Neuronal stem cell (in vitro differentiated cells): ENCODE measurements at regions not wholly inside any gene's neighbourhood (a gene's known extent, or its start where the extent isn't known, plus 50 kb on each side); places are given as distances from the start of the nearest gene placed in this dataset.

Experiments
- DNase-seq: peaks from one replicate; pipeline ENCODE4 v3.0.0-alpha.2; 2013; ENCODE audit warnings: low spot score
- H2AFZ ChIP-seq: one replicate; pipeline ENCODE4 v1.6.1; 2013; ENCODE audit warnings: mild to moderate bottlenecking, low read length, inconsistent platforms
- H2AK5ac ChIP-seq: 2 replicates; pipeline ENCODE4 v1.6.1; 2013; ENCODE audit warnings: low read depth, mild to moderate bottlenecking, inconsistent platforms, low read length, moderate library complexity, mixed read lengths
- H2BK120ac ChIP-seq: 2 replicates; pipeline ENCODE4 v1.6.1; 2013; ENCODE audit warnings: low read depth, mild to moderate bottlenecking, inconsistent platforms, low read length, moderate library complexity, mixed read lengths
- H2BK12ac ChIP-seq: one replicate; pipeline ENCODE4 v1.6.1; 2013; ENCODE audit warnings: low read length, inconsistent platforms
- H2BK15ac ChIP-seq: 2 replicates; pipeline ENCODE4 v1.6.1; 2013; ENCODE audit warnings: mild to moderate bottlenecking, low read length, inconsistent platforms, mixed read lengths
- H2BK5ac ChIP-seq: one replicate; pipeline ENCODE4 v1.6.1; 2013; ENCODE audit warnings: inconsistent platforms, mild to moderate bottlenecking, low read length, moderate library complexity
- H3K14ac ChIP-seq: one replicate; pipeline ENCODE4 v1.6.1; 2013; ENCODE audit warnings: low read length, inconsistent platforms
- H3K18ac ChIP-seq: 2 replicates; pipeline ENCODE4 v1.6.1; 2013; ENCODE audit warnings: low read length, inconsistent platforms
- H3K23ac ChIP-seq: 2 replicates; pipeline ENCODE4 v1.6.1; 2013; ENCODE audit warnings: low read depth, mild to moderate bottlenecking, mixed read lengths, low read length, inconsistent platforms; ENCODE audit not compliant: poor library complexity
- H3K27ac ChIP-seq: replicated peaks from 3 replicates; pipeline ENCODE4 v1.5.1; 2013; ENCODE audit warnings: low read length, inconsistent platforms
- H3K27me3 ChIP-seq, 3 experiments: 2 replicates each; pipeline ENCODE4 v1.6.1; 2013; ENCODE audit warnings: low read length in 3 of 3, mild to moderate bottlenecking in 2 of 3, inconsistent platforms in 1 of 3, low read depth in 1 of 3, mixed read lengths in 1 of 3, moderate library complexity in 1 of 3; ENCODE audit not compliant: control insufficient read depth in 3 of 3, insufficient read depth in 3 of 3
- H3K36me3 ChIP-seq, 2 donors: replicated peaks in 1 of 2; 2 replicates each; pipeline ENCODE4 v1.6.1; 2013; ENCODE audit warnings: low read length in 2 of 2; ENCODE audit not compliant: control insufficient read depth in 2 of 2, insufficient read depth in 2 of 2
- H3K4ac ChIP-seq: 2 replicates; pipeline ENCODE4 v1.6.1; 2013; ENCODE audit warnings: inconsistent platforms, mild to moderate bottlenecking, low read length, moderate library complexity
- H3K4me1 ChIP-seq, 2 donors: 1 replicate in 1 of 2; 2 replicates in 1 of 2; pipeline ENCODE4 v1.6.1; 2013; ENCODE audit warnings: low read length in 2 of 2, low read depth in 1 of 2; ENCODE audit not compliant: control insufficient read depth in 2 of 2, insufficient read depth in 1 of 2
- H3K4me2 ChIP-seq: one replicate; pipeline ENCODE4 v1.6.1; 2013; ENCODE audit warnings: mild to moderate bottlenecking, low read length, inconsistent platforms; ENCODE audit not compliant: insufficient read depth, poor library complexity, severe bottlenecking
- H3K4me3 ChIP-seq, 2 donors: 2 replicates each; pipeline ENCODE4 v1.5.1; 2013; ENCODE audit warnings: low read length in 2 of 2, mild to moderate bottlenecking in 2 of 2, inconsistent platforms in 1 of 2, moderate library complexity in 1 of 2
- H3K79me1 ChIP-seq: one replicate; pipeline ENCODE4 v1.6.1; 2013; ENCODE audit warnings: low read depth, mild to moderate bottlenecking, inconsistent platforms, low read length, moderate library complexity
- H3K9ac ChIP-seq: one replicate; pipeline ENCODE4 v1.6.1; 2013; ENCODE audit warnings: mild to moderate bottlenecking, low read depth, low read length, inconsistent platforms; ENCODE audit not compliant: poor library complexity
- H3K9me3 ChIP-seq, 2 donors: replicated peaks in 1 of 2; 2 replicates each; pipeline versions ENCODE3 to v1.6.1; 2013; ENCODE audit warnings: low read length in 2 of 2, mild to moderate bottlenecking in 2 of 2, inconsistent platforms in 1 of 2, low read depth in 1 of 2, mixed read lengths in 1 of 2, moderate library complexity in 1 of 2; ENCODE audit not compliant: control insufficient read depth in 2 of 2, insufficient read depth in 1 of 2
- H4K8ac ChIP-seq: one replicate; pipeline ENCODE4 v1.6.1; 2013; ENCODE audit warnings: low read depth, mild to moderate bottlenecking, inconsistent platforms, low read length, moderate library complexity
- H4K91ac ChIP-seq: one replicate; pipeline ENCODE4 v1.6.1; 2013; ENCODE audit warnings: low read length, low read depth, mild to moderate bottlenecking, inconsistent platforms; ENCODE audit not compliant: poor library complexity
- WGBS, 2 donors: extraction: QIAGEN DNeasy Blood & Tissue Kit; methylation state at CpG; one replicate each; pipeline ENCODE4 v1.1.7; 2013; ENCODE audit warnings: missing lambda C conversion rate in 2 of 2, mixed read lengths in 1 of 2; ENCODE audit not compliant: insufficient read length in 2 of 2, insufficient replicate concordance in 1 of 2; ENCODE audit errors: extremely low coverage in 2 of 2; 5-methylcytosine and 5-hydroxymethylcytosine counted together

GRCh38 chr4:135191596-135191995, 990.0 kb upstream of the PABPC4L start:
- H3K4me2 ChIP-seq, result no peak overlapping the region
- H2AK5ac ChIP-seq, result no peak overlapping the region
- H2BK12ac ChIP-seq, result no peak overlapping the region
- H4K91ac ChIP-seq, result no peak overlapping the region
- H3K4me1 ChIP-seq, result peaks cover 0 to 4% of the 10 kb centered on the region in 2 donors
- no peak overlapping the region for H4K8ac ChIP-seq
- H3K4ac ChIP-seq, result no peak overlapping the region
- DNase-seq, result no peak
- H3K27ac ChIP-seq, result no peak overlapping the region
- H3K27me3 ChIP-seq, result no peaks in the 10 kb centered on the region
- no peaks in the 10 kb centered on the region for H3K79me1 ChIP-seq
- no peak overlapping the region for H2AFZ ChIP-seq
- no peaks in the 10 kb centered on the region for H3K36me3 ChIP-seq
- H3K23ac ChIP-seq, result no peak overlapping the region
- H3K9ac ChIP-seq, result no peak overlapping the region
- no peaks in the 10 kb centered on the region for H3K9me3 ChIP-seq
- WGBS, 2 donors, result no CpG with 5 or more reads among the region's 1 CpG
- no peak overlapping the region for H2BK5ac ChIP-seq
- H3K14ac ChIP-seq, result no peak overlapping the region
- no peak overlapping the region for H3K18ac ChIP-seq
- no peak overlapping the region for H2BK120ac ChIP-seq
- H2BK15ac ChIP-seq, result no peak overlapping the region
- H3K4me3 ChIP-seq, result no peak overlapping the region

GRCh38 chr4:135186002-135186401, 984.4 kb upstream of the PABPC4L start:
- Histone ChIP-seq H3K4me1 (peaks cover 3 to 12% of the 10 kb centered on the region in 2 donors), H2BK120ac (no peak overlapping the region), H3K18ac (no peak overlapping the region), H2AFZ (peak overlapping the region; percentile 71), H3K4ac (no peak overlapping the region), H3K36me3 (no peaks in the 10 kb centered on the region), H3K4me2 (no peak overlapping the region), H2BK12ac (no peak overlapping the region), H3K14ac (no peak overlapping the region), H3K23ac (no peak overlapping the region), H2BK15ac (no peak overlapping the region), H3K27ac (no peak overlapping the region), H3K79me1 (no peaks in the 10 kb centered on the region), H4K8ac (no peak overlapping the region), H2AK5ac (no peak overlapping the region), H3K27me3 (no peaks in the 10 kb centered on the region), H3K4me3 (no peak overlapping the region), H3K9me3 (no peaks in the 10 kb centered on the region), H3K9ac (no peak overlapping the region), H2BK5ac (no peak overlapping the region), H4K91ac (no peak overlapping the region)
- DNase-seq, result no peak
- no CpG with 5 or more reads among the region's 3 CpGs for WGBS, 2 donors

GRCh38 chr4:135185256-135185655, 983.7 kb upstream of the PABPC4L start:
- Histone ChIP-seq H2BK12ac (no peak overlapping the region), H3K14ac (no peak overlapping the region), H2BK5ac (no peak overlapping the region)

GRCh38 chr4:135184715-135185114, 983.1 kb upstream of the PABPC4L start:
- no peak overlapping the region for H3K27ac ChIP-seq
- no peak for DNase-seq
- H3K14ac ChIP-seq, result no peak overlapping the region

More at GRCh38 chr4:135185256-135185655, 983.7 kb upstream of the PABPC4L start:
- Histone ChIP-seq H2BK120ac (no peak overlapping the region), H3K9me3 (no peaks in the 10 kb centered on the region), H4K91ac (no peak overlapping the region), H3K79me1 (no peaks in the 10 kb centered on the region), H2AFZ (peak overlapping the region; percentile 24), H3K23ac (no peak overlapping the region), H3K27ac (no peak overlapping the region), H2BK15ac (no peak overlapping the region), H3K4ac (no peak overlapping the region), H3K9ac (no peak overlapping the region), H3K4me1 (peaks cover 3 to 12% of the 10 kb centered on the region in 2 donors), H3K27me3 (no peaks in the 10 kb centered on the region), H3K4me2 (no peak overlapping the region), H4K8ac (no peak overlapping the region), H3K18ac (no peak overlapping the region), H3K36me3 (no peaks in the 10 kb centered on the region), H3K4me3 (no peak overlapping the region), H2AK5ac (no peak overlapping the region)
- no CpG with 5 or more reads among the region's 4 CpGs for WGBS, 2 donors
- DNase-seq, result no peak

More at GRCh38 chr4:135184715-135185114, 983.1 kb upstream of the PABPC4L start:
- no peak overlapping the region for H3K4me3 ChIP-seq
- no peaks in the 10 kb centered on the region for H3K9me3 ChIP-seq
- H3K4me1 ChIP-seq, result peaks cover 3 to 12% of the 10 kb centered on the region in 2 donors
- no peak overlapping the region for H2BK12ac ChIP-seq
- no CpG with 5 or more reads among the region's 6 CpGs for whole genome bisulfite sequencing, 2 donors
- H3K23ac ChIP-seq, result no peak overlapping the region
- no peak overlapping the region for H3K4ac ChIP-seq
- H3K79me1 ChIP-seq, result no peaks in the 10 kb centered on the region
- H2AFZ ChIP-seq, result peak overlapping the region; percentile 24
- H3K4me2 ChIP-seq, result no peak overlapping the region
- H3K36me3 ChIP-seq, result no peaks in the 10 kb centered on the region
- no peak overlapping the region for H2BK15ac ChIP-seq
- no peak overlapping the region for H2BK5ac ChIP-seq
- no peak overlapping the region for H3K18ac ChIP-seq
- H4K91ac ChIP-seq, result no peak overlapping the region
- H2AK5ac ChIP-seq, result no peak overlapping the region
- H3K9ac ChIP-seq, result no peak overlapping the region
- H3K27me3 ChIP-seq, result no peaks in the 10 kb centered on the region
- H4K8ac ChIP-seq, result no peak overlapping the region
- no peak overlapping the region for H2BK120ac ChIP-seq
